Suprapubic skin (tissue), 3 donors: ENCODE measurements at regions not wholly inside any gene's neighbourhood (a gene's known extent, or its start where the extent isn't known, plus 50 kb on each side); places are given as distances from the start of the nearest gene placed in this dataset.

Experiments
- CTCF ChIP-seq, 2 donors: fragments of 200-600 bp in 1 of 2; fragments of 450-650 bp in 1 of 2; sonication (generic) in 1 of 2; IDR thresholded peaks; one replicate each; pipeline ENCODE4 v1.5.1; 2016 to 2019; ENCODE audit warnings: antibody characterized with exemption in 2 of 2, mild to moderate bottlenecking in 1 of 2, moderate library complexity in 1 of 2
- POLR2A ChIP-seq, 2 donors: fragments of 450-650 bp; IDR thresholded peaks; one replicate each; pipeline ENCODE4 v1.6.1; 2017; ENCODE audit warnings: antibody characterized with exemption in 2 of 2, mild to moderate bottlenecking in 2 of 2, moderate library complexity in 2 of 2

DNA sequence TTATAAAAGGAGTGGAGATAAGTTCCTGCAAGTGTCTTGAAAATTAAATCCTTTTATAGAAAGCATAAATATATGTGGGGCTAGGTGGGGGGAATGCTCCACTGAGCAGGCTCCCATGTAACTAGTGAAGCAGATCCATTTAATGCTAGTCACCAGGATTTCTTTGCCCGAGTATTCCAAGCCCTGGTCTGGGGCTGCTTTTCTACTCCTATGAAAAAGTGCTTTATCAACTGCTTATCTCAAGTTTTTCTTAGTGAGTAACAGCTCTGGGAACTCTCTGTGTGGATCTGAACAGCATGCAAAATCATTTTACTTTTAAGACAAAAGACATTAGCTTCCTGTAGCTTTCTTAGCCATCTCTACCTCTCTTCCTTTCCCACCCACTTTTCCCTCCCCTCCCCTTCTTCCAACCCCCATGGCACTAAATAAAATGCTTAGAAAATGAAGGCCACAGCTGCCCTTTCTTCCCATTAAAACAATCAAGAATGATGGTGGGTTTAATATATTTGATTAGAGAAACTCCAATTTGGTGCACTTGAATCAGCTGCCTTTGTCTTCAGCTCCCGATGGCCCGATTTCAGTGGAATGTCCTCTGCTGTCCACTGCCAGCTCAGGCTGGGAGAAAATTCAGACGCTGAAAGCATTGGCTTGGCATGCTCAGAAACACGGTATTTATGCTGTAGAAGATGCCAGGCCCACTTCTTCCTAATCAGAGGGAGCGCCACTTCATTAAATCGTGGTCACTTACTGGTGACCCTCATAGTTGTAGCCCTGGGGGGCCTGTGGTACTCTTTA, 475.1 kb downstream of the FOXO1 start:
- no peak for TF ChIP-seq CTCF (IDR thresholded peaks at IDR 0.05)
- no peak for TF ChIP-seq POLR2A (IDR thresholded peaks at IDR 0.05)
